Panc1 (cell line): ENCODE measurements at regions not wholly inside any gene's neighbourhood (a gene's known extent, or its start where the extent isn't known, plus 50 kb on each side); places are given as distances from the start of the nearest gene placed in this dataset.

Experiments
- POLR2AphosphoS5 ChIP-seq: IDR thresholded peaks from 2 replicates; pipeline ENCODE4 v1.6.1; 2012; ENCODE audit warnings: mild to moderate bottlenecking, low read depth, low read length, moderate library complexity
- TF ChIP-seq, protein P1 (sequence below): fragments of 450-650 bp; IDR thresholded peaks from 2 replicates; pipeline ENCODE4 v1.5.1; 2017; ENCODE audit warnings: mild to moderate bottlenecking

DNA sequence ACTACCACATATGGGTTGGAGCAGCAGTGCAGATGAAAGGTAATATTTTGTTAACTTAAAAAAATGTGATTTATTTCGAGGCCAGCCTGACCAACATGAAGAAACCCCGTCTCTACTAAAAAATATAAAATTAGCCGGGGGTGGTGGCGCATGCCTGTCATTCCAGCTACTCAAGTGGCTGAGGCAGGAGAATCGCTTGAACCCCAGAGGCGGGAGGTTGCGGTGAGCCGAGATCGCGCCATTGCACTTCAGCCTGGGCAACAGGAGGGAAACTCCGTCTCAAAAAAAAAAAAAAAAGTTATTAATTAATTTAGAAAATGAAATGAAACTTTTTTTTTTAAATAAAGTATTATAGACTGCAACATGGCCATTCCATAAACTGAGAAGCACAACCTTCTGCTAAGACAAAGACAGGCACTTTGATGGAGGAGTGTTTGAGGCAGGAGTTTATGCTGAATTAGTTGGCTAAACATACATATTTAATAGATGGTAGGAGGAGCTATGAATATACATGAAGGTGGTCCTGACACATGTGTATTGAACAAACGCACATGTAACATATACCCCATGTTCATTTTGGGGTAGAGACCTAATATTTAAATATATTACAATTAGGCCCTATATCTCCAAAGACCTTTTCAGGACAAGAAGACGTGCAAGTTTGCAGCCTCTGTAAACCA lies 1485.3 kb upstream of the MIR17HG start:
- TF ChIP-seq, protein P1, sequence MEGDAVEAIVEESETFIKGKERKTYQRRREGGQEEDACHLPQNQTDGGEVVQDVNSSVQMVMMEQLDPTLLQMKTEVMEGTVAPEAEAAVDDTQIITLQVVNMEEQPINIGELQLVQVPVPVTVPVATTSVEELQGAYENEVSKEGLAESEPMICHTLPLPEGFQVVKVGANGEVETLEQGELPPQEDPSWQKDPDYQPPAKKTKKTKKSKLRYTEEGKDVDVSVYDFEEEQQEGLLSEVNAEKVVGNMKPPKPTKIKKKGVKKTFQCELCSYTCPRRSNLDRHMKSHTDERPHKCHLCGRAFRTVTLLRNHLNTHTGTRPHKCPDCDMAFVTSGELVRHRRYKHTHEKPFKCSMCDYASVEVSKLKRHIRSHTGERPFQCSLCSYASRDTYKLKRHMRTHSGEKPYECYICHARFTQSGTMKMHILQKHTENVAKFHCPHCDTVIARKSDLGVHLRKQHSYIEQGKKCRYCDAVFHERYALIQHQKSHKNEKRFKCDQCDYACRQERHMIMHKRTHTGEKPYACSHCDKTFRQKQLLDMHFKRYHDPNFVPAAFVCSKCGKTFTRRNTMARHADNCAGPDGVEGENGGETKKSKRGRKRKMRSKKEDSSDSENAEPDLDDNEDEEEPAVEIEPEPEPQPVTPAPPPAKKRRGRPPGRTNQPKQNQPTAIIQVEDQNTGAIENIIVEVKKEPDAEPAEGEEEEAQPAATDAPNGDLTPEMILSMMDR: no peak
- TF ChIP-seq POLR2AphosphoS5: no peak
